ENCODE measurements at regions not wholly inside any gene's neighbourhood (a gene's known extent, or its start where the extent isn't known, plus 50 kb on each side); places are given as distances from the start of the nearest gene placed in this dataset.

DNA sequence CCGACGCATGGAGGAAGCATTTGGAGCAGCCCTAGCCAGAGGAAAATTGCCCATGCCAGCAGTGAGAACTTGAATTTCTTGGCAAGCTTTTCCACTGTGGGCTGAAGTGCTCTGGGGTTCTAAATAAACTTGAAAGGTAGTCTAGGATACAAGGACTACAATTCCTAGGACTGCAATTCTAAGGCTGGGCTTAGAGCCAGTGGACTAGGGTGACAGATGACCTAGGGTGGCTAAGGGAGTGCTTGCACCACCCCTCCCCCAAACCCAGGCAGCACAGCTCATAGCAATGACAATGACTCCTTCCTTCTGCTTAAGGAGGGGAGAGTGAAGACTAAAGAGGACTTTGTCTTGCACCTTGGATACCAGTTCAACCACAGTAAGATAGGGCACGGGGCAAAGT is 122.3 kb downstream of the THBS2 start:
- TF ChIP-seq, protein P1, sequence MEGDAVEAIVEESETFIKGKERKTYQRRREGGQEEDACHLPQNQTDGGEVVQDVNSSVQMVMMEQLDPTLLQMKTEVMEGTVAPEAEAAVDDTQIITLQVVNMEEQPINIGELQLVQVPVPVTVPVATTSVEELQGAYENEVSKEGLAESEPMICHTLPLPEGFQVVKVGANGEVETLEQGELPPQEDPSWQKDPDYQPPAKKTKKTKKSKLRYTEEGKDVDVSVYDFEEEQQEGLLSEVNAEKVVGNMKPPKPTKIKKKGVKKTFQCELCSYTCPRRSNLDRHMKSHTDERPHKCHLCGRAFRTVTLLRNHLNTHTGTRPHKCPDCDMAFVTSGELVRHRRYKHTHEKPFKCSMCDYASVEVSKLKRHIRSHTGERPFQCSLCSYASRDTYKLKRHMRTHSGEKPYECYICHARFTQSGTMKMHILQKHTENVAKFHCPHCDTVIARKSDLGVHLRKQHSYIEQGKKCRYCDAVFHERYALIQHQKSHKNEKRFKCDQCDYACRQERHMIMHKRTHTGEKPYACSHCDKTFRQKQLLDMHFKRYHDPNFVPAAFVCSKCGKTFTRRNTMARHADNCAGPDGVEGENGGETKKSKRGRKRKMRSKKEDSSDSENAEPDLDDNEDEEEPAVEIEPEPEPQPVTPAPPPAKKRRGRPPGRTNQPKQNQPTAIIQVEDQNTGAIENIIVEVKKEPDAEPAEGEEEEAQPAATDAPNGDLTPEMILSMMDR (IDR thresholded peaks at IDR 0.05; ENCODE audit: insufficient read depth, low read depth, low read length), result no peak
- TF ChIP-seq EZH2 (IDR thresholded peaks at IDR 0.05; ENCODE audit: insufficient read depth, low read length), result no peak
